GM08714 (cell line): ENCODE measurements at regions not wholly inside any gene's neighbourhood (a gene's known extent, or its start where the extent isn't known, plus 50 kb on each side); places are given as distances from the start of the nearest gene placed in this dataset.

Source experiments
- H3K4me3 ChIP-seq: fragments of 200-500 bp; sonication (Bioruptor generic); 2 replicates; pipeline ENCODE4 v1.5.1; 2014; ENCODE audit warnings: mild to moderate bottlenecking, low read length, inconsistent platforms
- ZNF274 ChIP-seq: IDR thresholded peaks from 2 replicates; pipeline ENCODE4 v1.6.1; 2012; ENCODE audit warnings: mild to moderate bottlenecking, low read depth, low read length

- TF ChIP-seq ZNF274: no peak
- no peak overlapping the region for H3K4me3 ChIP-seq
These were observed 235.0 kb downstream of the AACS start for GRCh38 chr12:125300249-125300648.

- no peak for TF ChIP-seq ZNF274
- H3K4me3 ChIP-seq: no peak overlapping the region
These were observed 238.1 kb downstream of the AACS start for GRCh38 chr12:125303337-125303736.

- no peak for TF ChIP-seq ZNF274
These were observed 238.8 kb downstream of the AACS start for GRCh38 chr12:125304029-125304428.

GRCh38 chr12:125305231-125305630 is 240.0 kb downstream of the AACS start:
- TF ChIP-seq ZNF274: no peak
- no peak overlapping the region for H3K4me3 ChIP-seq

More at GRCh38 chr12:125304029-125304428, 238.8 kb downstream of the AACS start:
- no peak overlapping the region for H3K4me3 ChIP-seq

GRCh38 chr12:125310461-125310860 is 245.2 kb downstream of the AACS start:
- TF ChIP-seq ZNF274: no peak
- H3K4me3 ChIP-seq: no peak overlapping the region

GRCh38 chr12:125311050-125311449 is 245.8 kb downstream of the AACS start:
- H3K4me3 ChIP-seq: no peak overlapping the region
- TF ChIP-seq ZNF274: no peak

GRCh38 chr12:125312471-125312870 is 247.2 kb downstream of the AACS start:
- no peak for TF ChIP-seq ZNF274
- H3K4me3 ChIP-seq: no peak overlapping the region

GRCh38 chr12:125314051-125314755 is 249.0 kb downstream of the AACS start:
- no peak for TF ChIP-seq ZNF274
- H3K4me3 ChIP-seq: no peak overlapping the region

GRCh38 chr12:125315771-125316170 is 250.5 kb downstream of the AACS start:
- no peak for TF ChIP-seq ZNF274

GRCh38 chr12:125320177-125320576 is 254.9 kb downstream of the AACS start:
- no peak overlapping the region for H3K4me3 ChIP-seq
- no peak for TF ChIP-seq ZNF274

More at GRCh38 chr12:125315771-125316170, 250.5 kb downstream of the AACS start:
- no peak overlapping the region for H3K4me3 ChIP-seq

GRCh38 chr12:125324861-125325490 is 259.7 kb downstream of the AACS start:
- TF ChIP-seq ZNF274: no peak
- H3K4me3 ChIP-seq: no peak overlapping the region

- no peak for TF ChIP-seq ZNF274
- H3K4me3 ChIP-seq: no peak overlapping the region
These were observed 264.2 kb downstream of the AACS start for GRCh38 chr12:125329239-125330102.

GRCh38 chr12:125330645-125331341 is 265.6 kb downstream of the AACS start:
- no peak overlapping the region for H3K4me3 ChIP-seq
- no peak for TF ChIP-seq ZNF274

- TF ChIP-seq ZNF274: no peak
- no peak overlapping the region for H3K4me3 ChIP-seq
These were observed 266.3 kb downstream of the AACS start for GRCh38 chr12:125331342-125332052.
